ENCODE measurements at regions not wholly inside any gene's neighbourhood (a gene's known extent, or its start where the extent isn't known, plus 50 kb on each side); places are given as distances from the start of the nearest gene placed in this dataset.

DNA sequence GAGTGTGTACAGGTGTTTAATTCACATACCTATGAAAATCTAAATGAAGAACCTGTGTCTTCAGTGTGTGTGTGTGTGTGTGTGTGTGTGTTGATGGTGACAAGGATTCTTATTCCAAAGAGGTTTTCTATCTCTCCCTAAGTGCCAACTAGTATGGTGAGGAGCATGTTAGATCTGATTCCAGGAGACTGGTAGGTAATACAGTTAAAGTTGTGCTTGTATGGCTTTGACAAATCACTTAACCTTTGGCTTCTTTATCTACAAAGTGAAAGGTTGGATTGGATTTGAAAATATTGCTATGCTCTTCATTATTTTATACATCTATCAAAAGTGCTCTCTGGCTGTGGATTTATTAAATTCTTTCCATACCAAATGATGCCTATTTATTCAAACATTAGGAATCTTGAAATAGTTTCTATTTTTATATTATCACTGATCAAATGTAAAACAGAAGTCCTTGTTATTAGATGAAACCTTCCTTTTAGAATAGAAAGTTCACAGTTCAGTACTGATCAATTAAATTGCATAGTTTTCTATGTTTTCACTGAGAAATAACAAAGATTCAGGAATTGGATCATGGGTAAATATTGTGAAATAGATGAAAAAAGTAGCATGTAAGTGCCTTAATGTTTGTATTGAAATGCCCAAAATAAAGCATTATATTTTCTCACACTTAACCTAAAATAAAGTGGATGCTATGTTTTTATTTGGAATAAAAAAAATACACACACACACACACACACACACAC lies 84.4 kb upstream of the MLIP start:
- no peak for DNase-seq (ENCODE audit: low spot score)
- CTCF ChIA-PET, result no interaction called here
- POLR2A ChIA-PET, result no interaction called here
- no peaks in the 10 kb centered on the region for H3K27me3 Mint-ChIP-seq (ENCODE audit: low read depth)
- no peak overlapping the region for H3K27ac Mint-ChIP-seq
- H3K9me3 Mint-ChIP-seq, result no peaks in the 10 kb centered on the region
- no peak overlapping the region for H3K4me3 Mint-ChIP-seq
- no peaks in the 10 kb centered on the region for H3K4me1 Mint-ChIP-seq
- TF ChIP-seq NFE2L1 (CRISPR knock-in tag; IDR thresholded peaks at IDR 0.05), result no peak
- TF ChIP-seq, protein P1, sequence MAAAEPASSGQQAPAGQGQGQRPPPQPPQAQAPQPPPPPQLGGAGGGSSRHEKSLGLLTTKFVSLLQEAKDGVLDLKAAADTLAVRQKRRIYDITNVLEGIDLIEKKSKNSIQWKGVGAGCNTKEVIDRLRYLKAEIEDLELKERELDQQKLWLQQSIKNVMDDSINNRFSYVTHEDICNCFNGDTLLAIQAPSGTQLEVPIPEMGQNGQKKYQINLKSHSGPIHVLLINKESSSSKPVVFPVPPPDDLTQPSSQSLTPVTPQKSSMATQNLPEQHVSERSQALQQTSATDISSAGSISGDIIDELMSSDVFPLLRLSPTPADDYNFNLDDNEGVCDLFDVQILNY (CRISPR knock-in tag; IDR thresholded peaks at IDR 0.05), result no peak
- TF ChIP-seq, protein P2, sequence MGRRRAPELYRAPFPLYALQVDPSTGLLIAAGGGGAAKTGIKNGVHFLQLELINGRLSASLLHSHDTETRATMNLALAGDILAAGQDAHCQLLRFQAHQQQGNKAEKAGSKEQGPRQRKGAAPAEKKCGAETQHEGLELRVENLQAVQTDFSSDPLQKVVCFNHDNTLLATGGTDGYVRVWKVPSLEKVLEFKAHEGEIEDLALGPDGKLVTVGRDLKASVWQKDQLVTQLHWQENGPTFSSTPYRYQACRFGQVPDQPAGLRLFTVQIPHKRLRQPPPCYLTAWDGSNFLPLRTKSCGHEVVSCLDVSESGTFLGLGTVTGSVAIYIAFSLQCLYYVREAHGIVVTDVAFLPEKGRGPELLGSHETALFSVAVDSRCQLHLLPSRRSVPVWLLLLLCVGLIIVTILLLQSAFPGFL (CRISPR knock-in tag; IDR thresholded peaks at IDR 0.05; ENCODE audit: borderline replicate concordance), result no peak
- no peak for TF ChIP-seq HMGA2 (CRISPR knock-in tag; IDR thresholded peaks at IDR 0.05)
- no peak for TF ChIP-seq NFYB (CRISPR knock-in tag; conservative IDR thresholded peaks at IDR 0.05; ENCODE audit: low read depth)
- no peak for TF ChIP-seq NR3C1 (CRISPR knock-in tag; conservative IDR thresholded peaks at IDR 0.05; ENCODE audit: low read depth)
- ATAC-seq, result no peak
- no peaks in the 10 kb centered on the region for H3K36me3 Mint-ChIP-seq

DNA sequence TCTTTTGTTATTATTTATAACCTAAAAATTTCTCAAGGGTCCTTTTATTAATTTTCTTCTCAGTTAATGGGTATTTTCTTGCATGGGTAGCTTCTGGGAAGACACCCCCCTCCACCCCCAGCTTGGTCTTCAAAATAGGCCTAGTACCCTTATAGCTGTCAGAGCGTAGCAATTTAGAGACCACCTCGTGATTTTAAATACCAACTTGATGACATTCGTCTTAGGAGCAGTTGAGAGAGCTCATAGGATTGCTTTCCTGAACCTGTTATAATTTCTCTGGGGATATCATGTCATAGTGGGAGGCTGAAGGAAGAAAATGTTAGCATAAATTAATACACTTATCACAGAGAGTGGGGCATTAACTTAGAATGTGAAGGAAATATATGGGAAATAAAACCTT lies 83.1 kb upstream of the MLIP start:
- ATAC-seq, result no peak
- Mint-ChIP-seq H3K27ac (no peak overlapping the region), H3K36me3 (no peaks in the 10 kb centered on the region), H3K4me1 (no peaks in the 10 kb centered on the region), H3K27me3 (ENCODE audit: low read depth) (no peaks in the 10 kb centered on the region), H3K4me3 (no peak overlapping the region), H3K9me3 (no peaks in the 10 kb centered on the region)
- ChIA-PET POLR2A (no interaction called here), CTCF (interaction anchor here (0.7 to 1.7 kb wide), 3 partner anchors 12 to 41 kb away, joined by 3 to 6 read pairs (median 3); no protein-coding TSS in a partner anchor)
- TF ChIP-seq, protein P3, sequence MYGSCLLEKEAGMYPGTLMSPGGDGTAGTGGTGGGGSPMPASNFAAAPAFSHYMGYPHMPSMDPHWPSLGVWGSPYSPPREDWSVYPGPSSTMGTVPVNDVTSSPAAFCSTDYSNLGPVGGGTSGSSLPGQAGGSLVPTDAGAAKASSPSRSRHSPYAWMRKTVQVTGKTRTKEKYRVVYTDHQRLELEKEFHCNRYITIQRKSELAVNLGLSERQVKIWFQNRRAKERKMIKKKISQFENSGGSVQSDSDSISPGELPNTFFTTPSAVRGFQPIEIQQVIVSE (CRISPR knock-in tag; IDR thresholded peaks at IDR 0.05; ENCODE audit: borderline replicate concordance), result no peak
- TF ChIP-seq, protein P4, sequence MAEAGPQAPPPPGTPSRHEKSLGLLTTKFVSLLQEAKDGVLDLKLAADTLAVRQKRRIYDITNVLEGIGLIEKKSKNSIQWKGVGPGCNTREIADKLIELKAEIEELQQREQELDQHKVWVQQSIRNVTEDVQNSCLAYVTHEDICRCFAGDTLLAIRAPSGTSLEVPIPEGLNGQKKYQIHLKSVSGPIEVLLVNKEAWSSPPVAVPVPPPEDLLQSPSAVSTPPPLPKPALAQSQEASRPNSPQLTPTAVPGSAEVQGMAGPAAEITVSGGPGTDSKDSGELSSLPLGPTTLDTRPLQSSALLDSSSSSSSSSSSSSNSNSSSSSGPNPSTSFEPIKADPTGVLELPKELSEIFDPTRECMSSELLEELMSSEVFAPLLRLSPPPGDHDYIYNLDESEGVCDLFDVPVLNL (CRISPR knock-in tag; IDR thresholded peaks at IDR 0.05; ENCODE audit: borderline replicate concordance, low read depth), result no peak
- no peak for TF ChIP-seq CBFB (CRISPR knock-in tag; IDR thresholded peaks at IDR 0.05; ENCODE audit: low read depth)
- TF ChIP-seq ZNF232 (CRISPR knock-in tag; IDR thresholded peaks at IDR 0.05), result no peak
- TF ChIP-seq, protein P5, sequence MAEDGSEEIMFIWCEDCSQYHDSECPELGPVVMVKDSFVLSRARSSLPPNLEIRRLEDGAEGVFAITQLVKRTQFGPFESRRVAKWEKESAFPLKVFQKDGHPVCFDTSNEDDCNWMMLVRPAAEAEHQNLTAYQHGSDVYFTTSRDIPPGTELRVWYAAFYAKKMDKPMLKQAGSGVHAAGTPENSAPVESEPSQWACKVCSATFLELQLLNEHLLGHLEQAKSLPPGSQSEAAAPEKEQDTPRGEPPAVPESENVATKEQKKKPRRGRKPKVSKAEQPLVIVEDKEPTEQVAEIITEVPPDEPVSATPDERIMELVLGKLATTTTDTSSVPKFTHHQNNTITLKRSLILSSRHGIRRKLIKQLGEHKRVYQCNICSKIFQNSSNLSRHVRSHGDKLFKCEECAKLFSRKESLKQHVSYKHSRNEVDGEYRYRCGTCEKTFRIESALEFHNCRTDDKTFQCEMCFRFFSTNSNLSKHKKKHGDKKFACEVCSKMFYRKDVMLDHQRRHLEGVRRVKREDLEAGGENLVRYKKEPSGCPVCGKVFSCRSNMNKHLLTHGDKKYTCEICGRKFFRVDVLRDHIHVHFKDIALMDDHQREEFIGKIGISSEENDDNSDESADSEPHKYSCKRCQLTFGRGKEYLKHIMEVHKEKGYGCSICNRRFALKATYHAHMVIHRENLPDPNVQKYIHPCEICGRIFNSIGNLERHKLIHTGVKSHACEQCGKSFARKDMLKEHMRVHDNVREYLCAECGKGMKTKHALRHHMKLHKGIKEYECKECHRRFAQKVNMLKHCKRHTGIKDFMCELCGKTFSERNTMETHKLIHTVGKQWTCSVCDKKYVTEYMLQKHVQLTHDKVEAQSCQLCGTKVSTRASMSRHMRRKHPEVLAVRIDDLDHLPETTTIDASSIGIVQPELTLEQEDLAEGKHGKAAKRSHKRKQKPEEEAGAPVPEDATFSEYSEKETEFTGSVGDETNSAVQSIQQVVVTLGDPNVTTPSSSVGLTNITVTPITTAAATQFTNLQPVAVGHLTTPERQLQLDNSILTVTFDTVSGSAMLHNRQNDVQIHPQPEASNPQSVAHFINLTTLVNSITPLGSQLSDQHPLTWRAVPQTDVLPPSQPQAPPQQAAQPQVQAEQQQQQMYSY (CRISPR knock-in tag; IDR thresholded peaks at IDR 0.05), result no peak
- no peak for TF ChIP-seq EMX1 (CRISPR knock-in tag; IDR thresholded peaks at IDR 0.05)
- no peak for DNase-seq (ENCODE audit: low spot score)

DNA sequence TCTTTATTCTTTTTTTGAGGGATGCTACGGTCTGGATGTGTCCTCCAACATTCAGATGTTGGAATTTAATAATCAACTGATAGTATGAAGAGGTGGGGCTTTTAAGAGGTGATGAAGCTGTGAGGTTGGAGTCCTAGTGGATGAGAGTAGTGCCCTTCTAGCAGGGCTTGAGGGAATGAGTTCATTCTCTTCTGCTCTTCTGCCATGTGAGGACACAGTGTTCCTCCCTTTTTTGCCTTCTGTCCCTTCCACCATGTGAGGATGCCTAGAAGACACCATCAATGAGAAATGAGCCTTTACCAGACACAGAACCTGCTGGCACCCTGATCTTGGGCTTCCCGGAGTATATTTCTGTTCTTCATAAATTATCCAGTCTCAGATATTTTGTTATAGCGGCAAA lies 82.1 kb upstream of the MLIP start:
- ATAC-seq, result no peak
- no peak overlapping the region for H3K27ac Mint-ChIP-seq
- H3K36me3 Mint-ChIP-seq, result no peaks in the 10 kb centered on the region
- ChIA-PET CTCF (interaction anchor here (1.1 kb wide), 1 partner anchor 36 kb away, joined by 3 read pairs; no protein-coding TSS in a partner anchor), POLR2A (no interaction called here)
- H3K9me3 Mint-ChIP-seq, result no peaks in the 10 kb centered on the region
- H3K4me1 Mint-ChIP-seq, result no peaks in the 10 kb centered on the region
- H3K4me3 Mint-ChIP-seq, result no peak overlapping the region
- no peak for DNase-seq (ENCODE audit: low spot score)
- H3K27me3 Mint-ChIP-seq (ENCODE audit: low read depth), result no peaks in the 10 kb centered on the region
- TF ChIP-seq ZNF416 (CRISPR knock-in tag; IDR thresholded peaks at IDR 0.05) (no peak), SMAD3 (CRISPR knock-in tag; IDR thresholded peaks at IDR 0.05; ENCODE audit: borderline replicate concordance) (no peak), EMX1 (CRISPR knock-in tag; IDR thresholded peaks at IDR 0.05) (no peak), MXD4 (CRISPR knock-in tag; IDR thresholded peaks at IDR 0.05; ENCODE audit: borderline replicate concordance) (no peak)
- TF ChIP-seq, protein P6, sequence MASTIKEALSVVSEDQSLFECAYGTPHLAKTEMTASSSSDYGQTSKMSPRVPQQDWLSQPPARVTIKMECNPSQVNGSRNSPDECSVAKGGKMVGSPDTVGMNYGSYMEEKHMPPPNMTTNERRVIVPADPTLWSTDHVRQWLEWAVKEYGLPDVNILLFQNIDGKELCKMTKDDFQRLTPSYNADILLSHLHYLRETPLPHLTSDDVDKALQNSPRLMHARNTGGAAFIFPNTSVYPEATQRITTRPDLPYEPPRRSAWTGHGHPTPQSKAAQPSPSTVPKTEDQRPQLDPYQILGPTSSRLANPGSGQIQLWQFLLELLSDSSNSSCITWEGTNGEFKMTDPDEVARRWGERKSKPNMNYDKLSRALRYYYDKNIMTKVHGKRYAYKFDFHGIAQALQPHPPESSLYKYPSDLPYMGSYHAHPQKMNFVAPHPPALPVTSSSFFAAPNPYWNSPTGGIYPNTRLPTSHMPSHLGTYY (CRISPR knock-in tag; IDR thresholded peaks at IDR 0.05), result no peak
- TF ChIP-seq, protein P7, sequence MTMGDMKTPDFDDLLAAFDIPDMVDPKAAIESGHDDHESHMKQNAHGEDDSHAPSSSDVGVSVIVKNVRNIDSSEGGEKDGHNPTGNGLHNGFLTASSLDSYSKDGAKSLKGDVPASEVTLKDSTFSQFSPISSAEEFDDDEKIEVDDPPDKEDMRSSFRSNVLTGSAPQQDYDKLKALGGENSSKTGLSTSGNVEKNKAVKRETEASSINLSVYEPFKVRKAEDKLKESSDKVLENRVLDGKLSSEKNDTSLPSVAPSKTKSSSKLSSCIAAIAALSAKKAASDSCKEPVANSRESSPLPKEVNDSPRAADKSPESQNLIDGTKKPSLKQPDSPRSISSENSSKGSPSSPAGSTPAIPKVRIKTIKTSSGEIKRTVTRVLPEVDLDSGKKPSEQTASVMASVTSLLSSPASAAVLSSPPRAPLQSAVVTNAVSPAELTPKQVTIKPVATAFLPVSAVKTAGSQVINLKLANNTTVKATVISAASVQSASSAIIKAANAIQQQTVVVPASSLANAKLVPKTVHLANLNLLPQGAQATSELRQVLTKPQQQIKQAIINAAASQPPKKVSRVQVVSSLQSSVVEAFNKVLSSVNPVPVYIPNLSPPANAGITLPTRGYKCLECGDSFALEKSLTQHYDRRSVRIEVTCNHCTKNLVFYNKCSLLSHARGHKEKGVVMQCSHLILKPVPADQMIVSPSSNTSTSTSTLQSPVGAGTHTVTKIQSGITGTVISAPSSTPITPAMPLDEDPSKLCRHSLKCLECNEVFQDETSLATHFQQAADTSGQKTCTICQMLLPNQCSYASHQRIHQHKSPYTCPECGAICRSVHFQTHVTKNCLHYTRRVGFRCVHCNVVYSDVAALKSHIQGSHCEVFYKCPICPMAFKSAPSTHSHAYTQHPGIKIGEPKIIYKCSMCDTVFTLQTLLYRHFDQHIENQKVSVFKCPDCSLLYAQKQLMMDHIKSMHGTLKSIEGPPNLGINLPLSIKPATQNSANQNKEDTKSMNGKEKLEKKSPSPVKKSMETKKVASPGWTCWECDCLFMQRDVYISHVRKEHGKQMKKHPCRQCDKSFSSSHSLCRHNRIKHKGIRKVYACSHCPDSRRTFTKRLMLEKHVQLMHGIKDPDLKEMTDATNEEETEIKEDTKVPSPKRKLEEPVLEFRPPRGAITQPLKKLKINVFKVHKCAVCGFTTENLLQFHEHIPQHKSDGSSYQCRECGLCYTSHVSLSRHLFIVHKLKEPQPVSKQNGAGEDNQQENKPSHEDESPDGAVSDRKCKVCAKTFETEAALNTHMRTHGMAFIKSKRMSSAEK (CRISPR knock-in tag; IDR thresholded peaks at IDR 0.05; ENCODE audit: borderline replicate concordance), result no peak

Measured in WTC11 (cell line).